Bone marrow (tissue), 2 donors: ENCODE measurements at regions not wholly inside any gene's neighbourhood (a gene's known extent, or its start where the extent isn't known, plus 50 kb on each side); places are given as distances from the start of the nearest gene placed in this dataset.

Experiments used
- DNase-seq, 2 donors: peaks; one replicate each; lab custom pipeline; 2025; lab: John Stamatoyannopoulos, UW

DNA sequence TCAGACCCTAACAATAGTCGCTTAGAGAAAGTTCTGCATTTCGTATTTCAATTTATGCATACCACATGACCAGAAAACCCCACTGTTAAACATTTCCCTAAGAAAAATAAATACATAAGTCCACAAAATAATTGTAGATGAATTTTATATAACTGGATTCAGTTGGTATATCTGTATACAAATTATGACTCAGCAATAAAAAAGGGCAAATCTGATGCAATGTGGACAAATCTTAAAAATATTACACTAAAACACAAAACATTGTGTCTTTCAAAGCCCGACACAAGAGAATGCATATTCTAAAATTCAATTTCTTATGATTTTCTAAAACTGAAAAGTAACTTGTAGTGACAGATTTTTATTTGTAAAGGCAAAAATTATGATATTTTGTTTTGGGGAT lies 1005.0 kb downstream of the EFNB2 start:
- no peak for DNase-seq

DNA sequence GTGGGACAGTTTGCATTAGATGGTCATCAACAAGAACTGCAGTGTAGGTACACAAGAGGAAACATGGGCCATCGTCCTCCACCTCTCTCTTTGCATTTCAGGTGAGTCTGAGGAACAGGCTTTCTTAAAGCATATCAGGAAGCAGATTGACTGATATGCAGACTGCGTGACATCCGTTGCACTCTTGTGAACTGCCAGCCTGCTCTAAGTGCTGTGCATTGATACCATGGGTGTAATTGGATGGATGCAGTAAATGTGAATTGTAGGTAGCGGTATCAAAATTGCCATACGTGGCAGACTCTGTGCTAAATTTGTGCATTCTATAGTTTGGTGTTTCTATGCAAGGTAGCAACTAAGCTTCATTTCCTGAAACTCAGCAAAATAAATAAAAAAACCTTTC lies 1008.3 kb downstream of the EFNB2 start:
- no peak for DNase-seq

DNA sequence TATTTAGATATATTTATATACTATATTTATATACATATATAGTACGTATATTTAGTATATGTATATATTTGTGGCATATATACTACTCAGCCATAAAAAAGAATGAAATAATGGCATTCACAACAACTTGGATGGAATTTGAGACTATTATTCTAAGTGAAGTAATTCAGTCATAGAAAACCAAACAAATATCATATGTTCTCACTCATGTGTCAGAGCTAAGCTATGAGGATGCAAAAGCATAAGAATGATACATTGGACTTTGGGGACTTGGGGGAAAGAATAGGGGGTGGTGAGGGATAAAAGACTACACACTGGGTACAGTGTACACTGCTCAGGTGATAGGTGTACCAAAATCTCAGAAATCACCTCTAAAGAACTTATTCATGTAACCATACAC lies 1015.7 kb downstream of the EFNB2 start:
- no peak for DNase-seq

DNA sequence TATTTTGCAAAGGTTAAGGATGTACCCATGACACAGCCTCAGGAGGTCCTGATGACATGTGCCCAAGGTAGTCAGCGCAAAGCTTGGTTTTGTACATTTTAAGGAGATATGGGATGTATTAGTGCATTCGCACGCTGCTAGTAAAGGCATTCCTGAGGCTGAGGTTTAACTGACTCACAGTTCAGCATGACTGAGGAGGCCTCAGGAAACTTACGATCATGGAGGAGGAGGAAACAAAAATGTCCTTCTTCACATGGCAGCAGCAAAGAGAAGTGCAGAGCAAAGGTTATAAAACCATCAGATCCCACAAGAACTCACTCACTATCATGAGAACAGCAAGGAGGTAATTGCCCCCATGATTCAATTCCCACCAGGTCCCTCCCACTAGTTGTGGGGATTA lies 1017.4 kb downstream of the EFNB2 start:
- no peak for DNase-seq

DNA sequence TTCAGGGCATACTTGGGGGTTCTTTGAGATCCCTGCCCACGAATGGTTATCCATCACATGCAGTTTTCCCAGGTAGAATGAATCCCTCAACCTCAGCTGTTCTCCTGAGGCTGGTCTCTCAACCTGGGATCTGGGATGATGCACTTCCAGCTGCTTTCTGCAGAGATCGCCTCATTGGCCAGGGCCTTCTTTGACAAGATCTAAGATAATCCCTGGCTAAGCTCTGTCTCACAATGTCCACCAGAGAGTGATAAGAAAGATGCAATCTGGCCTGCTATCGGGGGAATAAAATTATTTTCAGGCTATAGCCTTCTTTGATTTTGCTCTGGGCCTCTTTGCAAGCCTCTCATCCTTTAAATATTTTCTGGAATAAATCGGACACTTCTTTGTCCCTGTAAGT lies 1021.1 kb downstream of the EFNB2 start:
- DNase-seq: no peak

DNA sequence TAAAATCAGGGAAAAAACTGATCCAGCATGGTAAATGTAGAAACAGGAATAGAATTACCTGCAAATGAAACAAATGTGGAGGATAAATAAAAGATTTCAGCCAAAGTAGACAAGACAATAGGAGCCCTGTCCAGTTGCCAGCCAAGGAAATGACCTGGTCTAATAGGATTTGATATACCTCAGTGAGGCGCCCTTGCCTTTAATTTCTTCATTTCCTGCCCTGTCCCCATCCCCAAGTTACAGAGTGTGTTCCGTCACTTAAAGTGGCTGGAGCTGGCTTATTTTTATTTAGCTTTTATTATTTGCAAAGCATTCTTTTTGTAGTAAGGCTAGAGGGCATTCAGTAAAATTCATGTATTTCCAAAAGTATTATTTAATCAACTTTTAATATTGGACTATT lies 1022.0 kb downstream of the EFNB2 start:
- DNase-seq: no peak

DNA sequence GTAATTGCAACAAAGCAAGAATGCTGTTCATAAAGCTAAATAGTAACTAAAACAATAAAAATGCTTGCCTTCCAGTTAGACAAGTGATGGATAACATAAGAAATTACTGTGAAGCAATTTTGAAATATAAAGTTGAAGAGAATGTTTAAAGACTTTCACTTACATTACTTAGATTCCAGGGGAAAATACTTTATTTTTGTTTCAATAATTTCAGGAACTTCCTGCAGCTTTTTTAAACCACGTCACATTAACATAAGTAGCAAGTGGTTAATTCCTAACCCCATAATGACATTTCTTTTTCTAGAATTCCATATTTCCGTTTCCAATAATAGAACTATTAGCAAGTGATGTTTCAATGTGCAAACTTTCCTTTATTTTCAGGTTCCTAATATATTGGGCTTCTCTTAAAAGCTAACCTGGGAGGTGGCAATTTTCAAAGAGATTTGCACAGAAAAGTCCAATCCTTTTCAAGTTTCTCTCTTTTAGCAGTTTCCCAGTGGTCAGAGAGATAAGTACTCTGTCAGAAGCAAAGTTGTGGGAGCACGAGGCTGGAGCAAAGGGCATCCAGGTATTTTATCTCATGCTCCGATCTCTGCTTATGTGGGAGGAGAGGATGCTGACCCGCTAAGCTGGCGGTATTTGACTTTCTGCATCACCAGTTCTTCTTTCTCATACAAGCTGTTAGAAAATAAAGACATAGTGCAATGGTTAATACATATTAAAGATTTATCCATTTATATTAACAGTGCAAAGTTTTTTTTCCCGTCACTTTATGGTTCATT lies 1025.3 kb downstream of the EFNB2 start:
- DNase-seq: no peak

DNA sequence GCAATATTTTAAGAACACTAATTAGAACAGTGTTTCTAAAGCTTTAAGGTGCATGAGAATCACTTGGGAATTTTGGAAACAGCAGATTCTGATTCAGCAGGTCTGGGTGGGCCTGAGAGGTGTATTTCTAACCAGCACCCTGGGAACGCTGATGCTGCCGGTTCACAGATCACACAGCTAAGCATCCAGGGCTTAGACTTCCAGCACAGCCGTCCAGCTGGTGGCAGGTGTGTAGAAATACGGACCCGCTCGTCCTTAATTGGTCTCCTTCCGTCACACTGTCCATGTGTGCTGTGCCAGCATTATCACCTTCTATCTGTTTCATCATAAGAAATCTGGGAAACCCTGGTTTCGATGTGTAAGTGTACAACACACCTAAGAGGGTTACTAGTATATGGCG lies 1029.0 kb downstream of the EFNB2 start:
- no peak for DNase-seq

DNA sequence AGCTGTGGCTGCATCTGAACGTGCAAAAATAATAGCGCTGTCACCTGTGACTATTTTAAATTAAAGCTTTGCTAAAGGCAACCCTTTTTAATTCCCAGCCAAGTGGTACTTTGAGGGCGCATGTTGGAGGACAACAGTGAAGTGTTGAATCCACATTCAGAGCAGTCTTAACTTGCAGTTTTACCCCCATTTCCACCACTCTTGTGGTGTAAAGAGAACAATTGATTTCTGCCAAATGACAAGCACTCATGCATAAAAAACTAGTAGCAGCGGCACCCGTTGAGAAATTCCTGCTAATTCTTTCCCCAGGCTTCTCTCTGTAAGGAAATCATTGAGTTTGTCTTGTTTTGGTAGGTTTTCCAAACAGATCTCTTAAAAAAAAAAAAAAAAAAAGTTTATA lies 1033.3 kb downstream of the EFNB2 start:
- no peak for DNase-seq

DNA sequence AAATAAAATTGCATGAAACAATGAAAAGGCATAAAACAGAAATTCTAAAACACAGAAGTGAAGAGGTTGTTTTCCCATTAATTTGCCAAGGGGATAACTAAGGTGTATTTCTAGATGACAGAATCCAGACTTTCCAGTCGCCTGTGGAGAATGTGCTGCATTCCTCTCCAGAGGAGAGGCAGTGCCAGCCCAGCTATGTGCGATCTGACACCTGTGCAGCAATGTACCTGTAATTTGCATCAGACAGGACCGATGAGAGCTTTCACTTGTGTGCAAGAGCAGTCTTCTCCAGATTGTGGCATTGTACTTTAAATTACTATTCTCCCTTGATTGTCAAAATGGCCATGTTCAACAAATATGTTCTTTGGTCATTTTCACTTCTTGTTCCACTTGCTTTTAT lies 1037.9 kb downstream of the EFNB2 start:
- no peak for DNase-seq

DNA sequence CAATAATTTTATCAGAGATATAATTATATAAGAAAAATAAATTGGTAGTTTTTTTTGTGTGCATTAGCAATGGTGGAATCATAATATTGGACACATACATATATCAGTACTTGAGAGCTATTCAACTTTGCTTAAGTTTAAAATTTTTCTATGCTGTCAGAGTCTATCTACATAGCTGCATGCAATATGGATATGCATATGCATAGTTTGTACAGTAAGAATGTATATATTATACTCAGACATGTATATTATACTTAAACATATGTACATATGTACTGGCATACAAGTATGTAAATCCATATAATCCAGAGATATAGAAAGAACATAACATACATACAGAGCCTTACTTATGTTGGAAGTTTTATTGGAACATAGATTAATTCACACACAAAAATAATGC lies 1043.2 kb downstream of the EFNB2 start:
- DNase-seq: no peak

DNA sequence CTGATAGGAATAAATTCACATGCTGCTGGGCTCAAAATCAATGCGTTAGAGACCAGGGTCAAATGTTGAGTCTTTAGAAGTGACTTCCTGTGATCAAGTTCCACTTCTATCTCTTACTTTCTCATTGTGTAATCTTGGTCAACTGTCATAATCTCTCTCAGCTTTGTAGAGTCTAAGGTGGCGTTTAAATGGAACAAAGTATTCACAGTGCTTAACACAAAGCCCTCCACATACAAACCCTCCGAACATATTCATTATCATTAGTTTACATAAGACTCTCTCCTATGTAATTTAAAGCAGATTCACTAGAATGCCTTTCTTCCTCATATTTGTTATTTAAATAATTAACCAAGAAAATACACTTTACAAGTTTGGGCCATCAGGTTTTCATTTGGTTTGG lies 1044.1 kb downstream of the EFNB2 start:
- DNase-seq: no peak

DNA sequence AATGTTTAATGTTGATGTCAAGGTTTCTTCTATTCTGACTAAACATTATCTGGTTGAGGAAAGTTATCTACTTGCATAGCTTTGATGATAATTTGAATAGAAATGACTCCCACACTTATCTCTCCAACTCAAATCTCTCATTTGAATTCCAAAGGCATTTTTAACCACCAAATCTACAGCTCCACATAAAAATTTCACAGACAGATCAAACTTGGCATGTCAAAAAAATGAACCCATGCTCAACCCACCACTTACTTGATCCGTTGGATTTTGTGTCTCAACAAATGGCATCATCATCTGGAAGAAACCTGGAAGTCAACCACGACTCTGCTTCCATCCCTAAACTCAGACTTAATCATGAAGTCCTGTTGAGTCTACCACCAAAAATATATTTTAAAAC lies 1050.4 kb downstream of the EFNB2 start:
- DNase-seq: no peak

DNA sequence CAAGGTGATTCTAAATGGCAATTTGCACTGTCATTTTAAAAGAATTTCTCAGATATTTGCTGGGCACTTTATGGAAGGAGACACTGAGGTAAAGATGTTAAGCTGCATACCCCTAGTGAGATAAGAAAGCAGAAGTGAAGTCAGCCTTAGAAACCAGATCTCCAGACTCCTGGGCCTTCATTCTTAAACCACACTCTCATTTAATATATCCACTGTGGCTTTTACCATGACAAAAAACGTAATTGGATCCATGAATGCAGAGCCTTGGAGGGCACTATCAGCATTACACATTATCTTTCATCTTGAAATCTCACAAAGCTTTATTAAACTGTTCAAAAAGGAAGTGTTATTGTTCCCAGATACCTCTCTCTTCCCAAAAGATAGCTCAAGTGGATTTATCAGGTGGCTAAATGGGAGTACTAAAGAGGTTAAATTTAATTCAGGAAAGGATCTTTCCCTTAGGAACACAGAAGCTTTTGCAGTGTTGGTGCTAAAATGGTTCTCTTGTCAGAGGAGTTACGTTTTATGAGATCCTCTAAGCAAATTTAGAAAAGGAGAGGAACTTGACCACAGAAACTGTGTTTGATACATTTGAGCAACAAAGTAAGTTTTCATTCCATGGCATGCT lies 1060.4 kb downstream of the EFNB2 start:
- no peak for DNase-seq

DNA sequence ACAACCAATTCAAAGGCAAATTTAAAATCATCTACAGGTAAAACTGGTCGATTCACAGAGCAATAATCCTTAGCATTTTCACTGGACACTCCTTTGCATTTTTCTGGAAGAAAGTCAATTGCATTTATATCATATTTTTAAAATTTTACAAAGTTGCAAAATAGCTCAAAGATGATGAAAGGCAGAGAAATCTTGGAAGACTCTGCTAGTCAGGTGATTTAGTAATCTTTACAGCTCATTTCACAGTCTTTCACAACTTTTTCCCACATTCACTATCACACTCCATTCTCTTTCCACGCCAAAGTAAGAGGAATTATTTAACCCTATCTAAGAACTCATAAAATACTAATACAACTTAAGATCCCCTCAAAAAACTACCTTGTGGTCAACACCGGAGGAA lies 1063.8 kb downstream of the EFNB2 start:
- no peak for DNase-seq

DNA sequence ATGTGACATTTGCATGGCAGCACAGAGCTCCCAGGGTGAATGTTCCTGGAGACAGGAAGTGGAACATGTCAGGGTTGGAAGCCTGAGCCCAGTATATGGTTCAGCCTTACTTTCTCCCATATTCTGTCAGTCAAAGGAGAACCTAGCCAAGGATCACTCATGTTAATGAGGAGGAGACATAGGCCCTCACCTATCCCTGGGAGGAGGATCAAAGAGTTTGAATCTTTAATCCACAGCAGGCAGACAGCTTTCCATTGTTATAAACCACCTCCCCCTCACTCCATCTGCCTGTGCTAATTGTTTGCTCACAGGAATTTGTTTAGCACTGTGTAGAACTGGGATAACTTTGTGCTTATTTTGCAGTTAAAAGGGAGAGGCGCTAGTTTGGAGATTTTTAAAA lies 1069.1 kb downstream of the EFNB2 start:
- no peak for DNase-seq

DNA sequence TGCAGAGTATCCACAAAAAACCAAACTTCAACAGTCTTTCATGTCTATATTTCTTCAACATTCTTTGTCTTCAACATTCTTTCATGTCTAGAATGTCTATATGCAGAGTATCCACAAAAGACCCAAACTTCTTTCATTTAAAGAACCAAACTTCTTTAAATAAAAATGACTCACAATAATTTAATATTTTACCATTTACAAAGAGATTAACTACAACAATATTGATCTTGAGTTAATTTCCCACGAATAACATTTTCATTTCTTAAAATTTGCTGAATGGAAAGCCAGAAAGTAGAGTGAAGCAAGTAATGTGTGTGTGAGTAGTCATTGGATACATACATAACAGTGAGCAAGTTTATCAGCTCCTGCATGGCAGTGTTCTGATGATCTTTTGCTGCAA lies 1069.7 kb downstream of the EFNB2 start, which contains the start of gene DAOA:
Gene DAOA, plus strand, starts transcription at position 301 of the 400 bp plus-strand sequence.
- no peak for DNase-seq

DNA sequence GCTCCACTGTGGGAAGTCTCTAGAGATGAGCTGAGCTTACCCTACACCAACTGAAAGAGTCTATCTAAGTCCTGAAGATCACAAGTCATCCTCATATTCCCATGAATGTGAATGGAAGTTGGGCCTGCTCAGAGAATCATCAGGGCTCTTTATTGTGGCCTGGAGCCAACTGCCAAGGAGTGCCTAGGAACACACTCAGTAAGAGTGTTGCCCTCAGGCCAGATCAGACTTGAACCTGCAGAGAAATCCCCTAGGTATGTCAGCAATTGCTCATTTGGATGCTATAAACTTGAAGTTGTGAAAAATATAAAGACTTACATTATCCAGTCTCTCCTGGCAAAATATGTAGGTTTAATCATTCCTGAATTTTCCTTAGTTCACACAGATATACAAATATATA lies 1070.2 kb downstream of the EFNB2 start:
- no peak for DNase-seq

DNA sequence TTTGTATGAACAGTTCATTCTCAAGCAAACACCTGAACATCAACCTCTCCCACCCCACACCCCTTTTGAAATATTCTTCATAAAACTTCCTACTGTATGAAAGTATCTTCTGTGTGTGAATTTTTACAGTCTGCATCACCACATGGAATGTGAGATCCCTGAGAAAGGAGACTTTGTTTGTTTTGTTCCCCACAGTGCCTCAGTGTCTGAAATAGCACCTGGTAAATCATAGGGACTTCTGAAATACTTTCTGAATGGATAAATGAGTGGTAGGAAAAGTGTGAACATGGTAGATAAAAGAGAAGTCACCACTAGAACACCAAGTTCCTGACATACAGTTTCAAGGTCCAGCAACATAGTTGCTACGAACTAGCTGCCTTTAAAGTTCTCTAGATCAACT lies 1071.2 kb downstream of the EFNB2 start:
- DNase-seq: no peak

DNA sequence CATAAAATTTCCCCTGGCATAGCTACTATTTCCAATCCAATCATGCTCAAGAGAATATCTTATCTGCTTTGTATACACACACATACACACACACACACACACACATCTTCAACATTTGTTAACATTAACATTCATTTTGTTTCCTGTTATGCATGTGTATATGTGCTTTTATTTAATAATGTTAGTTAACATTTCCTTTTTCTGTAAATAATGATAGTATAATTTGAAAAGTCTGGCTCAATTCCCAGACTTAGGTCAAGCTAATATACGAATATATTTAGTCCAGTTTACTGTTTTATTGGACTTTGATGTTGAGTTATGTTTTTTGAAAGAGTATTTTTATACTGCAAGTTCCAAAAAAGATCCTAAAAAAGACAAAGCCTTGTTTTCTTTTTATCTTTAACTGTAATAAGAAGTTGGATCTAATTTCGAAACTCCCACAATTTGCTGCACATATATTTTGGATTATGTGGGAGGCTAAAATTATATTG lies 1072.4 kb downstream of the EFNB2 start:
- DNase-seq: no peak

DNA sequence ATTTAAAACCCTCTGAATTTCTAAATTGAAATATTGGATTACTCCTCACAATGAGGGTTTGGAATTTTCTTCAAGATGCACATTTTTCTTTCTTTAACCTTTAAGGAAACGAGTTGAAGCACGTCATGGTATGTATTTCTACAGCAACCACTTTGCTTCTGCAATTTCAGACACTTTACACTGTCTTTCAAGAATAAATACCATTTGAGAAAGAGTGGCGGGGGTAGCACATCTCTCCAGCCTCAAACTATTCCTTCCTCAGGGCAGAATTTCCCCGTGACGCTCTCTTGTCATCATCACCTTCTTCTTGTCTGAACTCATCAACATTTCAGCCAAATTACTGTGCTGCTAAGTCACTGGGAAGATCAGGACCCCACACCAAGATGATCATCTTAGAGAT lies 1073.4 kb downstream of the EFNB2 start:
- no peak for DNase-seq

DNA sequence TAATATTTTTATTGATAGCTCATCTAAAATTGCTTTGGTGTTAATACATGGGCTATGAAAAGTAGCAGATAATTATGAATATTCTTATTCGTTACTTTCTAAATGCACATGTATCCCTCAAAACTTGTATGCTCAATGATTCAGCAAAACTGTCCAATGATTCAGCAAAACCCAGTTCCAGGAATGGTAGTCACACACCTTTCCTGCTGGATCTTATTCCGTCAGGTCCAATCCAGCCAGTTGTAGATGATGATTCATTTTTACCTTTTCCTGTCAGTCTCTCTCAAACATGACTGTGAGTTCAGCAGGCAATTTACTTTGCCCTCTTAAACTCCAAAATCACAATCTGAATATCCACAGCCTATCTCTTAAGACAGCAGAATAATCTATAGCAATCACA lies 1082.6 kb downstream of the EFNB2 start:
- DNase-seq: no peak

DNA sequence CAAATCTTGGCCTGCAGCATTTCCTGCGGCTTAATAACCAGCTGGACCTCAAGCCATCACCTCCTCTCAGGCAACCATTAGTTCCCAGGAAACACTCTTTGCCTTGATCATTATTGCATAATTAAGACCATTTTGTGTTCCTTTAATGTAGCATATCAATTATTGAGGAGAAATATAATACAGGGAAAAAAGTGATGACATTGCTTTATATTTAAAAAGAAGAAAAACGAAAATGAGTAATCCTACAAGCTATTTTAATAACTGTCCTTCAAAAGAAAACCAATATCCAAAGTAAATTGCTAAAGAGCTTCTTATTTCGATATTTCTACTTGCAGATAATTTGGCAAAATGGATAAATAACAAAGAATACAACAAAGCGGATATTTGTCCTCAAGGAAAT lies 1084.7 kb downstream of the EFNB2 start:
- no peak for DNase-seq

DNA sequence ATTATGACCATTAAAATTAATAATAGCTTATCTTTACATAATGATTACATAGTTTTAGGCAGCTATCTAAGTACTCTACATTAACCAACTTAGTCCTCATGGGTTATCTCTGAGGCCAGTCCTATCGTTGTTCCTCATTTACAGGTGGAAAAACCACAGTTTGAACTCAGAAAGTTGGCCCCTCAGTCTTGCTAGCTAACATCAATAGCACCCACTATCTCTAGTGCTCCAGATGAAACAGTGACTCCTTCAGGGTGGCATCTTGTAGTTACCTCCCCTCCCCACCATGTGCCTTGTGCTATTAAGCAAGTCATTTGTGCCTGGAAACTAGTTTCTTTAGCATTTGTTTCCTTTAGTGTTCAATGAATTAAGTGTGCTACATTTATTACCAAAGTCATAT lies 1086.7 kb downstream of the EFNB2 start:
- no peak for DNase-seq
